Fibroblast of lung (primary cell): ENCODE measurements at regions not wholly inside any gene's neighbourhood (a gene's known extent, or its start where the extent isn't known, plus 50 kb on each side); places are given as distances from the start of the nearest gene placed in this dataset.

Experiments
- CTCF ChIP-seq, 2 donors: IDR thresholded peaks in 1 of 2; conservative IDR thresholded peaks in 1 of 2; 1 replicate in 1 of 2; 2 replicates in 1 of 2; pipeline ENCODE4 v1.5.1; 2011 to 2012; ENCODE audit warnings: low read length in 2 of 2, control low read depth in 1 of 2, inconsistent platforms in 1 of 2, low read depth in 1 of 2, mild to moderate bottlenecking in 1 of 2
- EZH2 ChIP-seq: IDR thresholded peaks from 2 replicates; pipeline ENCODE4 v1.5.1; 2012; ENCODE audit warnings: low read length, control low read depth, mild to moderate bottlenecking; ENCODE audit errors: missing control alignments

DNA sequence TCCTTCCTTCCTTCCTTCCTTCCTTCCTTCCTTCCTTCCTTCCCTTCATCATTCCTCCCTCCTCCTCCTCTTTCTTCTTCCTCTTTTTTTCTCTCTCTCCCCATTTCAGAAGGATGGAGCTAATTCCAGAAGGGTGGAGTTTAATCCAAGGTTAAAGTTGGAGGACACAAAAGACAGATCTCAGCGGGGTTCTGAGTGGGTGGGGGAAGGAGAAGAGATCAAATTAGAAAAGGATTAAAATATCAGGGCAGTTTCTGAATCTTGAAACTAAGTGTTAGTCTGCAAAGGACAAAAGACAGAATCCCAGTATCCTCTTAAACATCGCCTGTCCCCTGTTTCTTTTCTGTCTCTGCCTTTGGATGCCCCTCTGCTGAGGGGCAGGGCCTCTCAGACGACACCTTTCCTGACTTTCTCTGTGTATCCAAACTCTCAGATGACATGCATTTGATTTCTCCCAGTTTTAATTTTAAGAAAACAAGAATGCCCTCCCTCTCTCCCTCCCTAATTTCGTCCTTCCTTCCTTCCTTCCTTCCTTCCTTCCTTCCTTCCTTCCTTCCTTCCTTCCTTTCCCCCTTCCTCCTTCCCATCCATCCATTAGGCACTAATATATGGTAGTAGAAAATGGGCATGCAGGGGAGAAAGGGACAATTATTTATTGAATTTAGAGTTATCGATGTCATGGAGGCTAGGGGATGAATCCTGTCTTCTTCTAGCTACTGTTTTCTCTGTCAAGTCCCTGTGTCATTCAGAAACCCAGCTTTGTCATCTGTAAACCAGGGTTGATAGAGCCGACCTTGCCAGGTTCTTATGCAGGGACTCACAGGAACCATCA, 269.1 kb downstream of the VRK1 start:
- TF ChIP-seq EZH2: no peak
- TF ChIP-seq CTCF (conservative IDR thresholded peaks at IDR 0.05 in 1 of 2, IDR thresholded peaks at IDR 0.05 in 1 of 2; ENCODE audit: low read depth in 1 of 2, low read length in 2 of 2): no peak
